Esophagus squamous epithelium (tissue), 5 donors: ENCODE measurements at regions not wholly inside any gene's neighbourhood (a gene's known extent, or its start where the extent isn't known, plus 50 kb on each side); places are given as distances from the start of the nearest gene placed in this dataset.

Experiments used
- DNase-seq: peaks from one replicate; lab custom pipeline; 2025; lab: John Stamatoyannopoulos, UW
- H3K27ac ChIP-seq, 4 donors: fragments of 200-600 bp; sonication (generic); one replicate each; pipeline ENCODE4 v1.5.1; 2016 to 2019; ENCODE audit warnings: mild to moderate bottlenecking in 1 of 4
- H3K27me3 ChIP-seq, 4 donors: fragments of 200-600 bp; sonication (generic); 1 replicate in 3 of 4; 2 replicates in 1 of 4; pipeline versions ENCODE4 v1.5.1 to v1.6.0; 2017 to 2021; ENCODE audit warnings: antibody characterized with exemption in 1 of 4
- H3K36me3 ChIP-seq, 3 donors: fragments of 200-600 bp; sonication (generic); one replicate each; pipeline ENCODE4 v1.5.1; 2016 to 2019
- H3K4me1 ChIP-seq, 3 donors: fragments of 200-600 bp; sonication (generic); one replicate each; pipeline ENCODE4 v1.5.1; 2017 to 2019
- H3K4me3 ChIP-seq, 4 donors: fragments of 200-600 bp; sonication (generic); 1 replicate in 3 of 4; 2 replicates in 1 of 4; pipeline ENCODE4 v1.5.1; 2016 to 2019; ENCODE audit warnings: mild to moderate bottlenecking in 2 of 4, moderate library complexity in 1 of 4
- H3K9me3 ChIP-seq, 3 donors: fragments of 200-600 bp; sonication (generic); one replicate each; pipeline ENCODE4 v1.5.1; 2016 to 2019
- CTCF ChIP-seq, 6 experiments: fragments of 450-650 bp in 4 of 6; fragments of 200-600 bp in 2 of 6; sonication (generic) in 2 of 6; IDR thresholded peaks; one replicate each; pipeline ENCODE4 v1.5.1; 2016 to 2019; ENCODE audit warnings: antibody characterized with exemption in 6 of 6, mild to moderate bottlenecking in 4 of 6, moderate library complexity in 4 of 6
- POLR2A ChIP-seq, 4 donors: fragments of 450-650 bp; IDR thresholded peaks; one replicate each; pipeline ENCODE4 v1.6.1; 2017; ENCODE audit warnings: antibody characterized with exemption in 4 of 4, mild to moderate bottlenecking in 4 of 4, moderate library complexity in 3 of 4
- WGBS, 2 donors: methylation state at CpG; one replicate each; pipeline ENCODE4 v1.1.5; 2018; 5-methylcytosine and 5-hydroxymethylcytosine counted together
- intact Hi-C: fragments of 100-400 bp; cut with DNase I; formaldehyde crosslinking; loops from one replicate; pipeline ENCODE4 v1.15.0; 2022
- donor health status: DM: yes; HTN: yes; CAD: no.

GRCh38 chr18:34039201-34039600, 185.5 kb downstream of the NOL4 start:
- Histone ChIP-seq H3K4me3 (peak overlapping the region in 1 of 4 donors; percentile 18), H3K27me3 (no peaks in the 10 kb centered on the region)
- no peak for TF ChIP-seq CTCF (IDR thresholded peaks at IDR 0.05)

GRCh38 chr18:34038086-34038485, 186.6 kb downstream of the NOL4 start:
- no peak overlapping the region for H3K27ac ChIP-seq
- no peaks in the 10 kb centered on the region for H3K27me3 ChIP-seq
- no peak for TF ChIP-seq CTCF (IDR thresholded peaks at IDR 0.05)
- TF ChIP-seq POLR2A (IDR thresholded peaks at IDR 0.05) = no peak
- DNase-seq = no peak
- intact Hi-C loops = no loop called here
- no peaks in the 10 kb centered on the region for H3K36me3 ChIP-seq
- no peaks in the 10 kb centered on the region for H3K4me1 ChIP-seq
- H3K4me3 ChIP-seq = no peak overlapping the region
- no peaks in the 10 kb centered on the region for H3K9me3 ChIP-seq

More at GRCh38 chr18:34039201-34039600, 185.5 kb downstream of the NOL4 start:
- Histone ChIP-seq H3K9me3 (no peaks in the 10 kb centered on the region), H3K27ac (no peak overlapping the region), H3K36me3 (no peaks in the 10 kb centered on the region), H3K4me1 (no peaks in the 10 kb centered on the region)
- intact Hi-C loops = no loop called here
- DNase-seq = no peak

- Histone ChIP-seq H3K9me3 (no peaks in the 10 kb centered on the region), H3K36me3 (no peaks in the 10 kb centered on the region), H3K27ac (no peak overlapping the region), H3K27me3 (no peaks in the 10 kb centered on the region), H3K4me1 (no peaks in the 10 kb centered on the region), H3K4me3 (no peak overlapping the region)
- DNase-seq = no peak
- TF ChIP-seq POLR2A (IDR thresholded peaks at IDR 0.05) = no peak
- TF ChIP-seq CTCF (IDR thresholded peaks at IDR 0.05) = no peak
- 68 to 71% methylated on average over 4 of the region's 4 CpGs for WGBS, 2 donors
- intact Hi-C loops = no loop called here
Observed at GRCh38 chr18:34033968-34034367, 190.7 kb downstream of the NOL4 start.

- Histone ChIP-seq H3K27ac (no peak overlapping the region), H3K36me3 (no peaks in the 10 kb centered on the region), H3K9me3 (no peaks in the 10 kb centered on the region), H3K4me1 (no peaks in the 10 kb centered on the region), H3K4me3 (no peak overlapping the region), H3K27me3 (no peaks in the 10 kb centered on the region)
- no peak for TF ChIP-seq CTCF (IDR thresholded peaks at IDR 0.05)
- TF ChIP-seq POLR2A (IDR thresholded peaks at IDR 0.05) = no peak
- WGBS, 2 donors = 72 to 87% methylated on average over 2 to 3 of the region's 3 CpGs
- no peak for DNase-seq
- intact Hi-C loops = no loop called here
Observed at GRCh38 chr18:34031810-34032209, 192.9 kb downstream of the NOL4 start.

DNA sequence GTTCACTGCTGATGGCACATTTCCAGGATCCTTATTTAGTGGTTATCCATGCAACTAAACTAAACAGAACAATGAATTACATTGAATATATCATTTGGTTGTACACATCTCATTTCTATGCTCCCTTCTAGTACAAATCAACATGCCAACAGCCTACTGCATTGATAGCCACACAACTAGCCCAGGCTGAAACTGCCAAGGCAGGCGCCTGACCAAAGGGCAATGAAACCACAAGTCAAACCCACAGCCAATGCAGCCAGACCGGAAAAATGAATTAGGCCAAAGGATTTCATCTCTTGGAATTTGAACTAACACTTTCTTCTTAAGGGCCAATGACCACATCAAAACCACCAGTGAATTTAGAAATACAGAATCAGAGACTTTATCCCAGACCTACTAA, 196.4 kb downstream of the NOL4 start:
- TF ChIP-seq POLR2A (IDR thresholded peaks at IDR 0.05) (no peak), CTCF (IDR thresholded peaks at IDR 0.05) (no peak)
- H3K9me3 ChIP-seq = no peaks in the 10 kb centered on the region
- no peaks in the 10 kb centered on the region for H3K36me3 ChIP-seq
- no peak overlapping the region for H3K4me3 ChIP-seq
- WGBS, 2 donors = 91 to 92% methylated on average over 2 of the region's 2 CpGs
- H3K4me1 ChIP-seq = no peaks in the 10 kb centered on the region
- no peak overlapping the region for H3K27ac ChIP-seq
- intact Hi-C loops = no loop called here
- no peak for DNase-seq
- H3K27me3 ChIP-seq = no peaks in the 10 kb centered on the region
